Renal cortex interstitium (tissue), 11 donors: ENCODE measurements at regions not wholly inside any gene's neighbourhood (a gene's known extent, or its start where the extent isn't known, plus 50 kb on each side); places are given as distances from the start of the nearest gene placed in this dataset.
"Not testable (repeated sequence)": the region's sequence is repeated elsewhere in the genome, so short reads cannot be mapped to it uniquely, and the experiment has no call there.

Source experiments
- DNase-seq, 11 donors: peaks; one replicate each; pipeline ENCODE4 v3.0.0-alpha.2; 2013; ENCODE audit warnings: low read depth in 9 of 11, low spot score in 4 of 11; ENCODE audit errors: extremely low read depth in 1 of 11

GRCh38 chr16:77041468-77041867 is 149.5 kb upstream of the MON1B start:
- no peak for DNase-seq

GRCh38 chr16:77043076-77043475 is 147.9 kb upstream of the MON1B start:
- no peak for DNase-seq

- DNase-seq: no peak
Measured at GRCh38 chr16:77046206-77046605, 144.8 kb upstream of the MON1B start.

- DNase-seq: no peak
Measured at GRCh38 chr16:77048085-77048484, 142.9 kb upstream of the MON1B start.

GRCh38 chr16:77049577-77049976 is 141.4 kb upstream of the MON1B start:
- DNase-seq: no peak

GRCh38 chr16:77056597-77056996 is 134.4 kb upstream of the MON1B start:
- DNase-seq: not testable (repeated sequence)

GRCh38 chr16:77057161-77057774 is 133.7 kb upstream of the MON1B start:
- DNase-seq: no peak

- DNase-seq: peak in 5 of 11 donors; percentile 24 to 69 (median 42)
Measured at GRCh38 chr16:77059446-77059845, 131.5 kb upstream of the MON1B start.

GRCh38 chr16:77060614-77061013 is 130.4 kb upstream of the MON1B start:
- no peak for DNase-seq

- DNase-seq: peak in 2 of 11 donors; percentile 21 to 35
Measured at GRCh38 chr16:77062878-77063675, 127.9 kb upstream of the MON1B start.

- no peak for DNase-seq
Measured at GRCh38 chr16:77063676-77064016, 127.3 kb upstream of the MON1B start.

- DNase-seq: no peak
Measured at GRCh38 chr16:77064037-77064436, 127.0 kb upstream of the MON1B start.

GRCh38 chr16:77066896-77067496 is 124.0 kb upstream of the MON1B start:
- DNase-seq: no peak

- no peak for DNase-seq
Measured at GRCh38 chr16:77067900-77068299, 123.1 kb upstream of the MON1B start.

- peak in 1 of 11 donors; percentile 8 for DNase-seq
Measured at GRCh38 chr16:77068402-77068801, 122.6 kb upstream of the MON1B start.

- no peak for DNase-seq
Measured at GRCh38 chr16:77069929-77070328, 121.1 kb upstream of the MON1B start.

GRCh38 chr16:77070683-77071082 is 120.3 kb upstream of the MON1B start:
- no peak for DNase-seq

GRCh38 chr16:77076839-77077238 is 114.2 kb upstream of the MON1B start:
- no peak for DNase-seq

- DNase-seq: no peak
Measured at GRCh38 chr16:77077256-77077922, 113.6 kb upstream of the MON1B start.

- DNase-seq: no peak
Measured at GRCh38 chr16:77085981-77086380, 105.0 kb upstream of the MON1B start.
